SH-SY5Y (cell line): ENCODE measurements at regions not wholly inside any gene's neighbourhood (a gene's known extent, or its start where the extent isn't known, plus 50 kb on each side); places are given as distances from the start of the nearest gene placed in this dataset.

ENCODE experiments used
- GATA2 ChIP-seq: IDR thresholded peaks from 2 replicates; pipeline ENCODE4 v1.6.1; 2011; ENCODE audit warnings: mild to moderate bottlenecking, low read depth, low read length
- GATA3 ChIP-seq: IDR thresholded peaks from 2 replicates; pipeline ENCODE4 v1.6.1; 2011; ENCODE audit warnings: low read depth, mild to moderate bottlenecking, low read length, moderate library complexity

- no peak; the same call in 1 of the 2 replicates for TF ChIP-seq GATA2
- no peak for TF ChIP-seq GATA3
These were observed 145.7 kb downstream of the KLF12 start for GRCh38 chr13:73988461-73988860.
